HG03060 (cell line): ENCODE measurements at regions not wholly inside any gene's neighbourhood (a gene's known extent, or its start where the extent isn't known, plus 50 kb on each side); places are given as distances from the start of the nearest gene placed in this dataset.

ENCODE experiments used
- ATAC-seq: cut with Tn5 transposase; IDR thresholded peaks from one replicate; pipeline ENCODE4 v1.9.1; 2021; ENCODE audit warnings: low read depth, moderate number of reproducible peaks; ENCODE audit not compliant: unreplicated experiment

- no peak for ATAC-seq
These were observed 162.5 kb upstream of the B3GALT2 start for GRCh38 chr1:193348769-193349535.

- ATAC-seq, result no peak
These were observed 161.8 kb upstream of the B3GALT2 start for GRCh38 chr1:193348091-193348768.

GRCh38 chr1:193346085-193346484 lies 159.7 kb upstream of the B3GALT2 start:
- ATAC-seq, result no peak

- no peak for ATAC-seq
These were observed 156.4 kb upstream of the B3GALT2 start for GRCh38 chr1:193342811-193343210.

GRCh38 chr1:193340331-193340730 lies 153.9 kb upstream of the B3GALT2 start:
- ATAC-seq, result no peak

- no peak for ATAC-seq
These were observed 153.0 kb upstream of the B3GALT2 start for GRCh38 chr1:193339401-193339800.

GRCh38 chr1:193338194-193338593 lies 151.8 kb upstream of the B3GALT2 start:
- peak; percentile 49 for ATAC-seq

GRCh38 chr1:193335806-193336428 lies 149.5 kb upstream of the B3GALT2 start:
- no peak for ATAC-seq

GRCh38 chr1:193333166-193333565 lies 146.8 kb upstream of the B3GALT2 start:
- no peak for ATAC-seq

GRCh38 chr1:193326296-193326695 lies 139.9 kb upstream of the B3GALT2 start:
- no peak for ATAC-seq

- ATAC-seq, result no peak
These were observed 139.4 kb upstream of the B3GALT2 start for GRCh38 chr1:193325771-193326170.

GRCh38 chr1:193325042-193325441 lies 138.6 kb upstream of the B3GALT2 start:
- ATAC-seq, result no peak

- no peak for ATAC-seq
These were observed 135.8 kb upstream of the B3GALT2 start for GRCh38 chr1:193322211-193322610.

GRCh38 chr1:193321242-193321840 lies 134.9 kb upstream of the B3GALT2 start:
- no peak for ATAC-seq

GRCh38 chr1:193320270-193320669 lies 133.9 kb upstream of the B3GALT2 start:
- ATAC-seq, result no peak

- no peak for ATAC-seq
These were observed 131.9 kb upstream of the B3GALT2 start for GRCh38 chr1:193318347-193318746.

- no peak for ATAC-seq
These were observed 127.1 kb upstream of the B3GALT2 start for GRCh38 chr1:193313354-193314140.

GRCh38 chr1:193312432-193312831 lies 126.0 kb upstream of the B3GALT2 start:
- no peak for ATAC-seq

- no peak for ATAC-seq
These were observed 125.0 kb upstream of the B3GALT2 start for GRCh38 chr1:193311226-193311948.

- no peak for ATAC-seq
These were observed 124.2 kb upstream of the B3GALT2 start for GRCh38 chr1:193310564-193310963.
